DOHH2 (cell line): ENCODE measurements at regions not wholly inside any gene's neighbourhood (a gene's known extent, or its start where the extent isn't known, plus 50 kb on each side); places are given as distances from the start of the nearest gene placed in this dataset.

Source experiments
- CTCF ChIP-seq: fragments of 200-600 bp; sonication (generic); IDR thresholded peaks from one replicate; pipeline ENCODE4 v1.5.1; 2014; ENCODE audit warnings: antibody characterized with exemption, mild to moderate bottlenecking, low read depth, low read length; ENCODE audit not compliant: poor library complexity, severe bottlenecking
- EZH2phosphoT487 ChIP-seq: fragments of 200-600 bp; sonication (generic); IDR thresholded peaks from 2 replicates; pipeline ENCODE4 v1.6.1; 2017; ENCODE audit warnings: borderline replicate concordance, mild to moderate bottlenecking, antibody characterized with exemption, low read length, moderate library complexity, mixed read lengths

GRCh38 chr12:115691123-115691522 lies 586.4 kb downstream of the MED13L start:
- no peak for TF ChIP-seq CTCF
- TF ChIP-seq EZH2phosphoT487: no peak
